ENCODE measurements at regions not wholly inside any gene's neighbourhood (a gene's known extent, or its start where the extent isn't known, plus 50 kb on each side); places are given as distances from the start of the nearest gene placed in this dataset.

- Histone ChIP-seq H3K79me2 (ENCODE audit: low read depth) (no peaks in the 10 kb centered on the region), H2AFZ (no peak overlapping the region), H3K9me3 (ENCODE audit: insufficient read depth, low read depth) (no peaks in the 10 kb centered on the region), H3K4me1 (replicated peaks; ENCODE audit: insufficient read depth) (no peaks in the 10 kb centered on the region), H3K4me2 (no peak overlapping the region), H3K4me3 (no peak overlapping the region), H4K20me1 (ENCODE audit: insufficient read depth) (no peaks in the 10 kb centered on the region), H3K27ac (no peak overlapping the region), H3F3A (ENCODE audit: insufficient read depth, low read depth) (no peaks in the 10 kb centered on the region), H3K9me2 (ENCODE audit: insufficient read depth) (no peaks in the 10 kb centered on the region), H3K27me3 (ENCODE audit: insufficient read depth, low read depth) (no peaks in the 10 kb centered on the region), H3K36me3 (ENCODE audit: low read depth) (no peaks in the 10 kb centered on the region)
- POLR2A ChIA-PET (ENCODE audit: unreplicated experiment): no interaction called here
- intact Hi-C loops (cut with micrococcal nuclease; ENCODE audit: unreplicated experiment): no loop called here
- BruUV-seq (replicated peaks): no TSS peak
- no peak for TF ChIP-seq CTCF (conservative IDR thresholded peaks at IDR 0.05)
- DNase-seq: no peak
- CTCF ChIA-PET: no interaction called here
Measured at GRCh38 chr1:187893471-187893870, 1064.7 kb downstream of the PLA2G4A start.

- intact Hi-C loops (cut with micrococcal nuclease; ENCODE audit: unreplicated experiment): no loop called here
Measured at GRCh38 chr1:187894349-187894748, 1065.6 kb downstream of the PLA2G4A start.

GRCh38 chr1:187903223-187903622 is 1074.5 kb downstream of the PLA2G4A start:
- BruUV-seq (replicated peaks): no TSS peak
- H3K27ac ChIP-seq: no peak overlapping the region
- intact Hi-C loops (cut with micrococcal nuclease; ENCODE audit: unreplicated experiment): no loop called here
- H3K4me3 ChIP-seq: no peak overlapping the region
- H2AFZ ChIP-seq: peak overlapping the region; percentile 62; the same call in 1 of the 2 replicates
- ChIA-PET CTCF (no interaction called here), POLR2A (ENCODE audit: unreplicated experiment) (no interaction called here)
- no peaks in the 10 kb centered on the region for H3K9me3 ChIP-seq (ENCODE audit: insufficient read depth, low read depth)
- no peaks in the 10 kb centered on the region for H3K27me3 ChIP-seq (ENCODE audit: insufficient read depth, low read depth)
- H3K4me2 ChIP-seq: no peak overlapping the region
- H3K9me2 ChIP-seq (ENCODE audit: insufficient read depth): no peaks in the 10 kb centered on the region
- no peaks in the 10 kb centered on the region for H3K4me1 ChIP-seq (replicated peaks; ENCODE audit: insufficient read depth)
- H3F3A ChIP-seq (ENCODE audit: insufficient read depth, low read depth): no peaks in the 10 kb centered on the region
- TF ChIP-seq EZH2 (IDR thresholded peaks at IDR 0.05; ENCODE audit: low read depth) (no peak), CTCF (conservative IDR thresholded peaks at IDR 0.05) (no peak)
- H3K79me2 ChIP-seq (ENCODE audit: low read depth): no peaks in the 10 kb centered on the region
- H4K20me1 ChIP-seq (ENCODE audit: insufficient read depth): no peaks in the 10 kb centered on the region
- H3K36me3 ChIP-seq (ENCODE audit: low read depth): no peaks in the 10 kb centered on the region
- no peak for DNase-seq

More at GRCh38 chr1:187894349-187894748, 1065.6 kb downstream of the PLA2G4A start:
- ChIA-PET CTCF (no interaction called here), POLR2A (ENCODE audit: unreplicated experiment) (no interaction called here)
- Histone ChIP-seq H3K4me2 (no peak overlapping the region), H3K27ac (no peak overlapping the region), H3K79me2 (ENCODE audit: low read depth) (no peaks in the 10 kb centered on the region), H3K4me1 (replicated peaks; ENCODE audit: insufficient read depth) (no peaks in the 10 kb centered on the region), H2AFZ (no peak overlapping the region), H3K27me3 (ENCODE audit: insufficient read depth, low read depth) (no peaks in the 10 kb centered on the region), H4K20me1 (ENCODE audit: insufficient read depth) (no peaks in the 10 kb centered on the region), H3F3A (ENCODE audit: insufficient read depth, low read depth) (no peaks in the 10 kb centered on the region), H3K9me3 (ENCODE audit: insufficient read depth, low read depth) (no peaks in the 10 kb centered on the region), H3K9me2 (ENCODE audit: insufficient read depth) (no peaks in the 10 kb centered on the region), H3K36me3 (ENCODE audit: low read depth) (no peaks in the 10 kb centered on the region), H3K4me3 (no peak overlapping the region)
- no TSS peak for BruUV-seq (replicated peaks)
- DNase-seq: no peak
- no peak for TF ChIP-seq CTCF (conservative IDR thresholded peaks at IDR 0.05)
- no peak for TF ChIP-seq EZH2 (IDR thresholded peaks at IDR 0.05; ENCODE audit: low read depth)

All from PC-9 (cell line).